ENCODE measurements at regions not wholly inside any gene's neighbourhood (a gene's known extent, or its start where the extent isn't known, plus 50 kb on each side); places are given as distances from the start of the nearest gene placed in this dataset.

DNA sequence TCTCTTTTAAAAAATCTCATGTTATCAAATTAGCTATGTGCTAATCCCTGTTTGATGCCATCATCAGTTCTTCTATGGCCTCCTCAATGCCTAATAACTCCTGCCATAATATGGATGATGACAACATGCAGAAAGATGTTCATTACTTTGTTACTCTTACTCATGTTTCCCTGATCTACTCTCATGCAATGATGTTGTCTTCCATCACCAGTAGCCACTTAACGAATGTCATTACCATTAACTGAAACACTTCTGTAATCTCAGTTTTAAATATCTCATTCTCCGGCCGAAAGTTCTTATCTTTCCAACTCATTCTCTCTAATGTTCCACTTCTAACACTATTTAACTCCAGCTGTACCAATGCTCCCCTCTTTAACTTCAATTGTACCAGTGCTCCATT is 1187.7 kb downstream of the OTOL1 start:
- Mint-ChIP-seq H3K4me3 (no peak overlapping the region), H3K9me3 (peaks cover 0 to 9% (median 1%) of the 10 kb centered on the region in 7 donors), H3K27me3 (ENCODE audit: low read depth in 3 of 3) (no peaks in the 10 kb centered on the region), H3K27ac (no peak overlapping the region), H3K4me1 (no peaks in the 10 kb centered on the region), H3K36me3 (no peaks in the 10 kb centered on the region)
- H3K27ac ChIP-seq (ENCODE audit: low read depth in 1 of 2, low read length in 2 of 2), result no peak overlapping the region
- no peak overlapping the region for H3K4me2 ChIP-seq (replicated peaks; ENCODE audit: extremely low read depth, low read length, poor library complexity, severe bottlenecking)
- no peak overlapping the region for H2AFZ ChIP-seq (ENCODE audit: insufficient read depth, low read depth, low read length, poor library complexity, severe bottlenecking)
- intact Hi-C loops (cut with micrococcal nuclease), result no loop called here
- no peak for DNase-seq
- no peak overlapping the region for H3K9ac ChIP-seq (ENCODE audit: insufficient read depth, low read length, poor library complexity, severe bottlenecking)
- H3K36me3 ChIP-seq (replicated peaks in 1 of 2; ENCODE audit: control insufficient read depth in 1 of 2, insufficient read depth in 2 of 2, low read length in 2 of 2), result no peaks in the 10 kb centered on the region
- TF ChIP-seq, protein P1, sequence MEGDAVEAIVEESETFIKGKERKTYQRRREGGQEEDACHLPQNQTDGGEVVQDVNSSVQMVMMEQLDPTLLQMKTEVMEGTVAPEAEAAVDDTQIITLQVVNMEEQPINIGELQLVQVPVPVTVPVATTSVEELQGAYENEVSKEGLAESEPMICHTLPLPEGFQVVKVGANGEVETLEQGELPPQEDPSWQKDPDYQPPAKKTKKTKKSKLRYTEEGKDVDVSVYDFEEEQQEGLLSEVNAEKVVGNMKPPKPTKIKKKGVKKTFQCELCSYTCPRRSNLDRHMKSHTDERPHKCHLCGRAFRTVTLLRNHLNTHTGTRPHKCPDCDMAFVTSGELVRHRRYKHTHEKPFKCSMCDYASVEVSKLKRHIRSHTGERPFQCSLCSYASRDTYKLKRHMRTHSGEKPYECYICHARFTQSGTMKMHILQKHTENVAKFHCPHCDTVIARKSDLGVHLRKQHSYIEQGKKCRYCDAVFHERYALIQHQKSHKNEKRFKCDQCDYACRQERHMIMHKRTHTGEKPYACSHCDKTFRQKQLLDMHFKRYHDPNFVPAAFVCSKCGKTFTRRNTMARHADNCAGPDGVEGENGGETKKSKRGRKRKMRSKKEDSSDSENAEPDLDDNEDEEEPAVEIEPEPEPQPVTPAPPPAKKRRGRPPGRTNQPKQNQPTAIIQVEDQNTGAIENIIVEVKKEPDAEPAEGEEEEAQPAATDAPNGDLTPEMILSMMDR (IDR thresholded peaks at IDR 0.05), result no peak
- no peaks in the 10 kb centered on the region for H4K20me1 ChIP-seq (ENCODE audit: insufficient read depth, low read length)
- H3K27me3 ChIP-seq (ENCODE audit: control insufficient read depth in 2 of 2, insufficient read depth in 2 of 2, low read length in 2 of 2), result no peaks in the 10 kb centered on the region
- no peaks in the 10 kb centered on the region for H3K9me3 ChIP-seq (replicated peaks in 1 of 2; ENCODE audit: control insufficient read depth in 1 of 2, insufficient read depth in 1 of 2, low read length in 2 of 2)
- H3K4me1 ChIP-seq (ENCODE audit: control insufficient read depth in 1 of 2, insufficient read depth in 2 of 2, low read length in 2 of 2), result no peaks in the 10 kb centered on the region
- WGBS (ENCODE audit: insufficient coverage), result 58% methylated on average over 3 of the region's 3 CpGs
- no peaks in the 10 kb centered on the region for H3K79me2 ChIP-seq (ENCODE audit: insufficient read depth, low read length)
- no peak overlapping the region for H3K4me3 ChIP-seq (replicated peaks in 1 of 3; ENCODE audit: low read depth in 2 of 3, low read length in 3 of 3)

DNA sequence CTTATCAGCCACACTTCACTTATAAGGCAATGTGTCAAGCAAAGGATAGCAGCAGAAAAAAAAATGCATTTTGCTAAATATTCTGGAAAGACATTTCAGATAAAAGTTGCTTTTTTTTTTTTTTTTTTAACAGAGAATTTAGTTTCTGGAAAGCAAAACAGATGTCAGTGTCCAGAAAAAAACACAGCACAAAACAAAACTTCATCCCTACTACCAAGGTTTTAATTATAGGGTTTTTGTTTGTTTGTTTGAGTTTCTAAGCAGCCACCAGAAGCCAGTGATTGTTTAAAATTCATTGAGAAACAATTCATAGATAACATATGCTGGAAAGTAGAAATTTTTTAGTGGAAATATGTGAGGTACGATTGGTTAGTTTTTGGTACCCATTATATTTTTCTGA is 1202.7 kb downstream of the OTOL1 start:
- Histone ChIP-seq H3K9me3 (replicated peaks in 1 of 2; ENCODE audit: control insufficient read depth in 1 of 2, insufficient read depth in 1 of 2, low read length in 2 of 2) (peaks cover 0 to 8% of the 10 kb centered on the region in 2 donors), H3K79me2 (ENCODE audit: insufficient read depth, low read length) (no peaks in the 10 kb centered on the region), H3K36me3 (replicated peaks in 1 of 2; ENCODE audit: control insufficient read depth in 1 of 2, insufficient read depth in 2 of 2, low read length in 2 of 2) (no peaks in the 10 kb centered on the region), H3K9ac (ENCODE audit: insufficient read depth, low read length, poor library complexity, severe bottlenecking) (no peak overlapping the region), H3K27me3 (ENCODE audit: control insufficient read depth in 2 of 2, insufficient read depth in 2 of 2, low read length in 2 of 2) (no peaks in the 10 kb centered on the region), H3K4me3 (replicated peaks in 1 of 3; ENCODE audit: low read depth in 2 of 3, low read length in 3 of 3) (no peak overlapping the region), H3K27ac (ENCODE audit: low read depth in 1 of 2, low read length in 2 of 2) (no peak overlapping the region), H3K4me1 (ENCODE audit: control insufficient read depth in 1 of 2, insufficient read depth in 2 of 2, low read length in 2 of 2) (no peaks in the 10 kb centered on the region), H3K4me2 (replicated peaks; ENCODE audit: extremely low read depth, low read length, poor library complexity, severe bottlenecking) (no peak overlapping the region), H2AFZ (ENCODE audit: insufficient read depth, low read depth, low read length, poor library complexity, severe bottlenecking) (no peak overlapping the region), H4K20me1 (ENCODE audit: insufficient read depth, low read length) (no peaks in the 10 kb centered on the region)
- Mint-ChIP-seq H3K27ac (no peak overlapping the region), H3K4me3 (no peak overlapping the region), H3K36me3 (no peaks in the 10 kb centered on the region), H3K27me3 (ENCODE audit: low read depth in 3 of 3) (no peaks in the 10 kb centered on the region), H3K9me3 (peaks cover 0 to 4% (median 0%) of the 10 kb centered on the region in 7 donors), H3K4me1 (no peaks in the 10 kb centered on the region)
- TF ChIP-seq, protein P1 (IDR thresholded peaks at IDR 0.05), result no peak
- intact Hi-C loops (cut with micrococcal nuclease), result no loop called here
- WGBS (ENCODE audit: insufficient coverage), result no CpG with 5 or more reads among the region's 1 CpG
- DNase-seq, result no peak

Measured in CD14-positive monocyte (primary cell).